ENCODE measurements at regions not wholly inside any gene's neighbourhood (a gene's known extent, or its start where the extent isn't known, plus 50 kb on each side); places are given as distances from the start of the nearest gene placed in this dataset.

GRCh38 chr1:4565166-4565565 lies 89.2 kb upstream of the AJAP1 start:
- in situ Hi-C loops (cut with HindIII; ENCODE audit: low pct_ligation_motif_present, low pct_unique_long_range_greater_than_20kb, low sequenced_read_pairs): no loop called here
- no peak for DNase-seq

- in situ Hi-C loops (cut with HindIII; ENCODE audit: low pct_ligation_motif_present, low pct_unique_long_range_greater_than_20kb, low sequenced_read_pairs): no loop called here
- DNase-seq: no peak
Measured at GRCh38 chr1:4565801-4566449, 88.5 kb upstream of the AJAP1 start.

- no peak for DNase-seq
- in situ Hi-C loops (cut with HindIII; ENCODE audit: low pct_ligation_motif_present, low pct_unique_long_range_greater_than_20kb, low sequenced_read_pairs): no loop called here
Measured at GRCh38 chr1:4571263-4571662, 83.1 kb upstream of the AJAP1 start.

GRCh38 chr1:4573526-4573925 lies 80.9 kb upstream of the AJAP1 start:
- in situ Hi-C loops (cut with HindIII; ENCODE audit: low pct_ligation_motif_present, low pct_unique_long_range_greater_than_20kb, low sequenced_read_pairs): no loop called here
- DNase-seq: no peak

GRCh38 chr1:4581807-4582206 lies 72.6 kb upstream of the AJAP1 start:
- DNase-seq: no peak
- in situ Hi-C loops (cut with HindIII; ENCODE audit: low pct_ligation_motif_present, low pct_unique_long_range_greater_than_20kb, low sequenced_read_pairs): no loop called here

GRCh38 chr1:4584449-4584848 lies 70.0 kb upstream of the AJAP1 start:
- no peak for DNase-seq
- in situ Hi-C loops (cut with HindIII; ENCODE audit: low pct_ligation_motif_present, low pct_unique_long_range_greater_than_20kb, low sequenced_read_pairs): no loop called here

- in situ Hi-C loops (cut with HindIII; ENCODE audit: low pct_ligation_motif_present, low pct_unique_long_range_greater_than_20kb, low sequenced_read_pairs): no loop called here
- DNase-seq: no peak
Measured at GRCh38 chr1:4585216-4585615, 69.2 kb upstream of the AJAP1 start.

- in situ Hi-C loops (cut with HindIII; ENCODE audit: low pct_ligation_motif_present, low pct_unique_long_range_greater_than_20kb, low sequenced_read_pairs): no loop called here
- DNase-seq: no peak
Measured at GRCh38 chr1:4585705-4586104, 68.7 kb upstream of the AJAP1 start.

- DNase-seq: no peak
- in situ Hi-C loops (cut with HindIII; ENCODE audit: low pct_ligation_motif_present, low pct_unique_long_range_greater_than_20kb, low sequenced_read_pairs): no loop called here
Measured at GRCh38 chr1:4586611-4587160, 67.7 kb upstream of the AJAP1 start.

- in situ Hi-C loops (cut with HindIII; ENCODE audit: low pct_ligation_motif_present, low pct_unique_long_range_greater_than_20kb, low sequenced_read_pairs): no loop called here
- DNase-seq: no peak
Measured at GRCh38 chr1:4587721-4588120, 66.7 kb upstream of the AJAP1 start.

- DNase-seq: no peak
- in situ Hi-C loops (cut with HindIII; ENCODE audit: low pct_ligation_motif_present, low pct_unique_long_range_greater_than_20kb, low sequenced_read_pairs): no loop called here
Measured at GRCh38 chr1:4590756-4591155, 63.7 kb upstream of the AJAP1 start.

- in situ Hi-C loops (cut with HindIII; ENCODE audit: low pct_ligation_motif_present, low pct_unique_long_range_greater_than_20kb, low sequenced_read_pairs): no loop called here
- DNase-seq: no peak
Measured at GRCh38 chr1:4591926-4592325, 62.5 kb upstream of the AJAP1 start.

GRCh38 chr1:4593106-4593505 lies 61.3 kb upstream of the AJAP1 start:
- in situ Hi-C loops (cut with HindIII; ENCODE audit: low pct_ligation_motif_present, low pct_unique_long_range_greater_than_20kb, low sequenced_read_pairs): no loop called here

GRCh38 chr1:4594286-4594991 lies 60.0 kb upstream of the AJAP1 start:
- DNase-seq: no peak
- in situ Hi-C loops (cut with HindIII; ENCODE audit: low pct_ligation_motif_present, low pct_unique_long_range_greater_than_20kb, low sequenced_read_pairs): no loop called here

More at GRCh38 chr1:4593106-4593505, 61.3 kb upstream of the AJAP1 start:
- DNase-seq: no peak

- no peak for DNase-seq
- in situ Hi-C loops (cut with HindIII; ENCODE audit: low pct_ligation_motif_present, low pct_unique_long_range_greater_than_20kb, low sequenced_read_pairs): no loop called here
Measured at GRCh38 chr1:4595341-4596225, 58.8 kb upstream of the AJAP1 start.

GRCh38 chr1:4596486-4596885 lies 57.9 kb upstream of the AJAP1 start:
- in situ Hi-C loops (cut with HindIII; ENCODE audit: low pct_ligation_motif_present, low pct_unique_long_range_greater_than_20kb, low sequenced_read_pairs): no loop called here
- no peak for DNase-seq

GRCh38 chr1:4597020-4597419 lies 57.4 kb upstream of the AJAP1 start:
- DNase-seq: no peak
- in situ Hi-C loops (cut with HindIII; ENCODE audit: low pct_ligation_motif_present, low pct_unique_long_range_greater_than_20kb, low sequenced_read_pairs): no loop called here

- in situ Hi-C loops (cut with HindIII; ENCODE audit: low pct_ligation_motif_present, low pct_unique_long_range_greater_than_20kb, low sequenced_read_pairs): no loop called here
Measured at GRCh38 chr1:4598561-4598960, 55.8 kb upstream of the AJAP1 start.

GRCh38 chr1:4599521-4599920 lies 54.9 kb upstream of the AJAP1 start:
- DNase-seq: no peak
- in situ Hi-C loops (cut with HindIII; ENCODE audit: low pct_ligation_motif_present, low pct_unique_long_range_greater_than_20kb, low sequenced_read_pairs): no loop called here

More at GRCh38 chr1:4598561-4598960, 55.8 kb upstream of the AJAP1 start:
- DNase-seq: no peak
